ENCODE measurements at regions not wholly inside any gene's neighbourhood (a gene's known extent, or its start where the extent isn't known, plus 50 kb on each side); places are given as distances from the start of the nearest gene placed in this dataset.
"Not testable (repeated sequence)": the region's sequence is repeated elsewhere in the genome, so short reads cannot be mapped to it uniquely, and the experiment has no call there.

DNA sequence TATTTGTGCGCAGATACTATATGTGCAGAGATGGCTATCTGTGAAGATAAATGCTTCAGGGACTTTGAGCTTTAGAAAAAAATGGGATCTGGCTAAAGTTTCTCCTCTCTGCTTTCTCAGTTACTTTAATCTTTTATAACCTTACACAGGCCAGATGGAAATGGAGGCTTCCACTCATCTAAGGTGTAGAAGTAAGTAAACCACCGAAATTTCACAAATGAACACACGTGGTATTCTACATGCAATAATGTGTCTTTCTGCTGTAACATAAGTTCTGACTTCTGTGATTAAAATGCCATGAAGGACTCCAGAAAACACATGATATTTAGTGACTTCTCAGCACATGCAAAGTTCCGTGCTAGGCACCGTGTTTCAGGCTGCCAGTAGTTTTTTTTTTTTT is 99.1 kb upstream of the FOXN3 start:
- DNase-seq, result no peak

DNA sequence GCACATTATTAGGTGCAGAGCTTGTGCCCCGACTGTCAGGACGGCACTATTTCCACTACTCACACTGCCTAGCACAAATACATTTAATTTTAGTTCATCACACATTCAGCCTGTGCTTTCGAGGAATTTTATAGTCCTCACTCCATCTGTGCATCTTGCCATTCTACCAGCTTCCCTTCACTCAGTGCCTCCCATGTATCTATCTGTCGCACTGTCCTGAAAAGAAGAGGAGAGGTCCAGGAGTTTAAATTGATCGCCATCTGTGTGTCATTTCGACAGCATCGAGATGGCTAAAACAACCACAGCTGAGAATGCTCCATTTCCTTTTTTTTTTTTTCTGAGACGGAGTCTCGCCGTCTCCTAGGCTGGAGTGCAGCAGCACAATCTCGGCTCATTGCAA is 97.6 kb upstream of the FOXN3 start:
- no peak for DNase-seq

- DNase-seq, result no peak
Observed at GRCh38 chr14:89509891-89510290, 92.9 kb upstream of the FOXN3 start.

GRCh38 chr14:89508863-89509262 is 91.8 kb upstream of the FOXN3 start:
- no peak for DNase-seq

DNA sequence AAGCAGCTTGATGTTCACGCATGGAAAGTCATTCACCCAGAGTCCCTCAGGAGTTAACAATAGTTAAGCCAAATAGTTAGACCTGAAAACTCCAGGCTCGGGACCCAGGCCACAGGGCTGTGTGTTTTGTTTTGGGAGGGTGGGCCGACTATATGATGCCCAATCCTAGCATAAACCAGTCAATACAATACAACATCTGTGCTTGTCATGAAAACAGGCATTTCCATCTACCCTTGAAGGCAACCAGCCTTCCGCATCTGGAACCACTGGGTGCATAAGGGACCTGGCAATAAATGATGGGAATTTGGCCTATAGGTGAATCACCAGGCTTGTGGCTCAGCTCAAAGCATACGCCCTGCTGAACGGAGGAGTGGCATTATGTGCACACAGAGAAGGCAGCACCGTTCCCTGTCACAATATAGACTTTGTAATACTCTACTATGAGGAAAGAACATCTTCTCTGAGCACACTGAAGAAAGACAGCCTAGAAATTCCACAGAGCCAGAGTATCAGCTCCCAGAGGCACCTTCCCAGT is 91.0 kb upstream of the FOXN3 start:
- no peak for DNase-seq

DNA sequence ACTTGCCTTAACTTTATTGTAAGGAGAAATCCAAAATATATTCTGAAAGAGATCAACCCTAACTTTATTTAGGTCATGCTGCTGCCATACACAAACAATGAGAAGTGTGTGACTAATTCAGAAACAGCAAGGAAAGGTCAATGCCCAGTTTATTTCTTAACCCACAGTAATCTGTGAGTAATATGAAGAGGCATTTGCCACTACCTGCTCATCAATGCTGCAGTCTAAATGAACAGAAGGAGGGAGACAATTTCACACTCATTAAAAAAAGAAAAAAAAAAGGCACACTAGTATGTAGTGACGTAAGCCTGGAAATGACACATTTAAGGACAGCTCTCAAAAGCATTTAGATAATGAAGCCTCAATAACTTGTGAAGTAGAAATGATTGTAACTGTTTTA is 90.5 kb upstream of the FOXN3 start:
- DNase-seq, result no peak

GRCh38 chr14:89506891-89507452 is 89.9 kb upstream of the FOXN3 start:
- DNase-seq, result not testable (repeated sequence)

DNA sequence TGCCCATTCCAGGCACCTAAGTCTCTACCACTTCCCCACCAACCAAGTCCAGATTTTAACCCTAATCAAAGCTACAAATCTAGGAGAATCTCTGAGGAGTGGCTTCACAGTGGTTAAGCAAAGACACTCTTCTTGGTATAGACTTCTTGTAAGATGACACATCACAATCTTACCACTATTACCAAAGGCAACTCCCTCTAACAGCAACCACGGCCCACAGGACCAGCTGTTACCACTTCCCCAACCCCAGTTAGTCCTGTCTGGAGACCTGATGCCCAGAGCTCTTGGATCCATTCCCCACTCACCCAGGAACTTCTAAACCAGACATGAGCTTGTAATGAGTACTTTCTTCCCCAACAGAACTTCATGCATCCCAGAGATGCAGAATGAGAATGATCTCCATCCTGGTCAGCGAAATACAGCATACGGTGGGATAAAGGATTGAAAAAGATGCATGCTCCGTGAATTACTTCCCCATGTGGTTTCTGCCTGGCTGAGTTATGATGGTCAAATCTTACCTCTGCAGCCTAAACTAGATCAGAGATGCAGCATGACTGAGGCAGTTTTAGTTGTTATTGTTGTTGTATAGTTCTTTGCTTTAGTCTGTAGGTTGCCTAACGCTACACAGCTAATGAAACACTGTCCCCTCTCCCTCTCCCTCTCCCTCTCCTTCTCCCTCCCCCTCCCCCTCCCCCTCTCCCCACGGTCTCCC is 87.7 kb upstream of the FOXN3 start:
- DNase-seq, result no peak

- DNase-seq, result no peak
Observed at GRCh38 chr14:89504091-89504490, 87.1 kb upstream of the FOXN3 start.

DNA sequence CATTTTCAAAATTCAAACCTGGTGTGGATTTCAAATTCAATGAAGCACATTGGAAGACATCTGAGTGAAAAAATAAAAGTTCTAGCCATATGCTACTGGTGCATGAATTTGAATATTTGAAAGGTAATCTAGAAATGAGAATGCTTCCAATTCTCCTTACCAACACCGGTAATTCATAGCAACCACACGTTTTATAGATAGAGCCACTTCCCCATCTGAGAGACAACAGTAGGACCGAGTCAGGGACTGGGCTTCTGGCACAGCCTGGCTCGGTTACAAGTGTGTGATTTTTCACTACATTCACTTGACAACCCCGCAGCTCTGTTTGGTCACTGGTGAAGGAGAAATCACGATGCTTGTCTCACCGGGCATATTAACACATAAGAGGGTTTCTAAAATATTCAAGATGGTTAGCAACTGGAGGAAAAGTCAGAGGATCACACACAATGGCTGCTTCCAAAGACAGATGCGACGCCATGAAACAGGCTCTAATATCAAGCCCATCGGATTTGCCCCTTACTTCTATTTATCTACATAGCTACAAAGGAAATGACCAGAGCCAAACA is 86.5 kb upstream of the FOXN3 start:
- DNase-seq, result no peak

DNA sequence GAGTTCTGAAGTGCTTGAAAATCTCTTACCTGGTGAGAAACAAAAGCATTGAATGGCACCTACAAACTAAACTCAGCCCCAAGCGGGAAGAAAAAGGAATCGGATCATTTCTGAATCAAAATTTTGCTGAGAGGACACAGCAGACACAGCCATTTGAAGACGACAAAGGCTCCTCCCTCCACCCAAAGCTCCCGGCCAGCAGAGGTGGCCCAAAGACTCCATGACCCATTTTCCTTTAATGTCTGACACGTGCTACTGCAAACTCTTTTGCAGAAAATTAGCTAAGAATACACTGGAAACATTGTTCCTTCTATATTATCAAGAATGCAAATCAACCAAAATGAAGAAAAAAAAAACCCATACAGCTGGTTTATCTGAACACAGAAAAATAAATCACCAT is 85.9 kb upstream of the FOXN3 start:
- no peak for DNase-seq

DNA sequence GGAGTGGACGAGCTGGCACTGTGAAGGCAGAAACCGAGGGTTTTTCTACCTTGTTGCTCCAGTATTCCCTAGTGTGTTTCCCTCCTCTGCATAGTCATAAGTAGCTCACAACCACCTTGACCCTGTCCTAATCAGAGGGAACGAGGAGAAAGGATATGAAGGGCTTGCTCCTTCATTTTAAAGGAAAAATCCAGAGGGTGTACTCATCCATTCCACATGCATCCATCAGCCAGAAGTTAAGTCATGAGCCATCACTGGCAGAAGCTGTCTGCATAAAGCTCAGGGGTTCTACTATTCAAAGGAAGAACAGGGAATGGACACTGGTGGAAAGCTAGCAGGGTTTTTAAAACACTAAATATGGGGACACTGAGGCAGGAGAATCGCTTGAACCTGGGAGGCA is 84.3 kb upstream of the FOXN3 start:
- no peak for DNase-seq

GRCh38 chr14:89500303-89500702 is 83.3 kb upstream of the FOXN3 start:
- DNase-seq, result no peak

- no peak for DNase-seq
Observed at GRCh38 chr14:89498878-89499277, 81.8 kb upstream of the FOXN3 start.

DNA sequence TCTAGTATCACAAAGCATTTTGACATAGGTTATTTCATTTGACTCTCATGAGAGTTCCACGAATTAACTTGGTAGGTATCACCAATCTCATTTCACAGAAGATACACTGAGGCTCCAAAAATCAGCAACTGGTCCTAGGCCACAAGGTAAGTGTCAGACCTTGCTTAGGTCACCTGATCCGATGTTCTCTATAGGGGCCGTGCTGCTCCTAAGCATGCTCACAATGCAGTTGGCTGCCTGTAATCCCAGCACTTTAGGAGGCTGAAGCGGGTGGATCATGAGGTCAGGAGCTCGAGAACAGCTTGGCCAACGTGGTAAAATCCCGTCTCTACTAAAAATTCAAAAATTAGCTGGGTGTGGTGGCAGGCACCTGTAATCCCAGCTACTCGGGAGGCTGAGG is 78.7 kb upstream of the FOXN3 start:
- DNase-seq, result no peak

DNA sequence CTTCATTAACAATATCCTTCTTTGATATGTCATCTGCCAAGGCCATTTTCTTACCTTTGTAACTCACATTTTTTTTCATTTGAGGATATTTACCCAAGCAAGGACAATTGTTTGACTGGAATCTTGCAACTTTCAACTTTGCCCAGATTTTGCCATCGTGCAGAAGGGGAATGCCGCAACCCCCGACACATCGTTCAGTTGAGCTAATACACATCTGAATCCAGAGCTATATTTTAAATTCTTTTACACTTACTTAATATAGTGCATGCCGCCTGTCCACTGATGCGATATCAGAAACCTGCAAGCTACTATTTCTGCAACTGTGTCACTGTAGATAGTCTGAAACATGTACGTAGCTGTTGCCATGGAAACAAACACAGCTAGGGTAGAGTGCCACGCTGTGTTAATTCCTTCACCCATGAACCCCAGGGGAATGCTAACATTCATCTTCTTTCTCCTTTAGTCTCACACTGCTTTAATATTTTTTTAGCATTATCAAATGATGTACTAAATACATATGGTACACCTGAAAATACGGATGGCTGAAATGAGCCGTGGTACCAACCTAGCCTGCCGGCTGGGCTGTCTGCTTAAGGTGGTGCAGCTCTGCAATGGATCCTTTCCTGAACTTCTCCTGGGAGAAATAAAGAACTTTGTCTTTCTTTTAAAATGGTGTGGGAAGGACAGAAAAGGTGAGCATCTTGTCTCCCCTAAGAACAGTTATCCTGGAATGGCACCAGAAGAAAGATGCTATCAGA is 77.0 kb upstream of the FOXN3 start:
- no peak for DNase-seq

DNA sequence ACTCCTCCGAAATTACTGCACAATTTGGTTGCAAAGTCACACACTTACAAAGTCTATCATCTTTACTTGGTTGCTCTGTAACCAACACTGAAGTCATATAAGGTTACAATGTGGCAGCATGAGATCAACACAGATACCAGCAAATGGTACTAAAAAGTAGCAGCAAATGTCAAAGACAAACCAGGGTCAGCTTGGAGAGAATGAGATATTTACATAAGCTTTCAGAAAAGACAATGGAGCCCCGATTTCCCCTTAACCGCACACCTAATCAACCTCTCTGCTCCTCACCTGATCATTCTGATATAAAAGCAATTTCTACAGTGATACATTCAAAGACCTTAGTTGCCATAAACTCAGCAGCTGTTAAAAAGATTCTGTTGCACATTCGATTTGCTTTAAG is 76.4 kb upstream of the FOXN3 start:
- DNase-seq, result no peak

GRCh38 chr14:89491711-89492381 is 74.8 kb upstream of the FOXN3 start:
- no peak for DNase-seq

DNA sequence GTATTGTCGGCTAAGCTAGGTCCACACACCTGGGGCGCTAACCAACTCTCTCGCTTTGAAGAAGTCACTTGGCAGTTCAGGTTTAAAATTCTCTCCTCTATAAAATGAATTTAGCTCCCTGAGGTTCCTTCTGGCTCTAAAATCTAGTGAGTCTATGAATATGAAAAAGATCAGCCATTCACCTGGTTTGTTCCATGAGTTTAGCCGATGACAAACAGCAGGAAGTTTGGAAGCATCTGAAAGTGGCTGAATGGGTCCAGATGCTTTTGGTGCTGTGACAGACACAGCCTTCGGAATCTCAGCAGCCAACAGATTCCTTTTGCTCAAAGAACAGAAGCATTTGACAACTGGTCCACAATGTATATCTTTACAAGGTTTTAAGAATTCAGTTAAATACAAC is 73.4 kb upstream of the FOXN3 start:
- no peak for DNase-seq

DNA sequence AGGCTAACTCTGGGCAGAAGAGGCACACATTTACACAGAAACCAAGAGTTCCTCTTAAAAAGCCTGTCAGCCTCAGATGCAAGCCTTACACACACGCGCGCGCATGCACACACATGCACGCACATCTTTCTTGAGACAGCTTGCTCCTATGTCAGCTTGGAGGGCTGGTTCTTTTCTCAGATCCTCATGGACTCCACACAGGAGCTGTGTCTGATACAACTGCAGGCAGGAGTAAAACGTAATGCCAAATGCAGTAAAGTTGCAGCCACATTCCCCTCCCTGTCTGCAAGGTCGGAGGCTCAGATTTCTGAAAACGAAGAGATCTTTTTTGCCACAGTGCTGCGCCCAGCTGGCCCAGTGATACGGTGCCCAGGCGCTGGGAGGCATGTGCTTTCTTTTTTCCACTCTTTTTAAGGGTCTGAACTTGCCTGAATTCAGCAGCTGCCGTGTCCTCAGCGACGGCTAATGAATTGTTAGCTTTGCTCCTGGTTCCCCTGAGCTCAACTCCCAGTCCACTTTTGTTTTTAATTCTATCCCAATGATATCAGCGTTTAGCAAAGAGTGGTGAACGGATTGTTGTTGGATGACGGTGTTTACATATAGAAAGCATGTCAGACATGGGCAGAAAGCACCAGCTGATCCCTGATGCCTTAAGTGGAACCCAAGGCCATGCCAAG is 72.9 kb upstream of the FOXN3 start:
- no peak for DNase-seq

GRCh38 chr14:89486961-89487360 is 69.9 kb upstream of the FOXN3 start:
- no peak for DNase-seq

GRCh38 chr14:89486505-89486904 is 69.5 kb upstream of the FOXN3 start:
- no peak for DNase-seq

GRCh38 chr14:89485264-89485663 is 68.2 kb upstream of the FOXN3 start:
- DNase-seq, result no peak

Measured in 8988T (cell line).